NCI-H2107 treated with DMSO at 0.1 percent for 48 hours (cell line): ENCODE measurements at regions not wholly inside any gene's neighbourhood (a gene's known extent, or its start where the extent isn't known, plus 50 kb on each side); places are given as distances from the start of the nearest gene placed in this dataset.
"Not testable (repeated sequence)": the region's sequence is repeated elsewhere in the genome, so short reads cannot be mapped to it uniquely, and the experiment has no call there.

Source experiments
- DNase-seq: peaks from one replicate; lab custom pipeline; 2025; ENCODE audit not compliant: unreplicated experiment; lab: John Stamatoyannopoulos, UW

- no peak for DNase-seq
Observed at GRCh38 chr14:65153101-65153500, 50.8 kb upstream of the MAX start.

DNA sequence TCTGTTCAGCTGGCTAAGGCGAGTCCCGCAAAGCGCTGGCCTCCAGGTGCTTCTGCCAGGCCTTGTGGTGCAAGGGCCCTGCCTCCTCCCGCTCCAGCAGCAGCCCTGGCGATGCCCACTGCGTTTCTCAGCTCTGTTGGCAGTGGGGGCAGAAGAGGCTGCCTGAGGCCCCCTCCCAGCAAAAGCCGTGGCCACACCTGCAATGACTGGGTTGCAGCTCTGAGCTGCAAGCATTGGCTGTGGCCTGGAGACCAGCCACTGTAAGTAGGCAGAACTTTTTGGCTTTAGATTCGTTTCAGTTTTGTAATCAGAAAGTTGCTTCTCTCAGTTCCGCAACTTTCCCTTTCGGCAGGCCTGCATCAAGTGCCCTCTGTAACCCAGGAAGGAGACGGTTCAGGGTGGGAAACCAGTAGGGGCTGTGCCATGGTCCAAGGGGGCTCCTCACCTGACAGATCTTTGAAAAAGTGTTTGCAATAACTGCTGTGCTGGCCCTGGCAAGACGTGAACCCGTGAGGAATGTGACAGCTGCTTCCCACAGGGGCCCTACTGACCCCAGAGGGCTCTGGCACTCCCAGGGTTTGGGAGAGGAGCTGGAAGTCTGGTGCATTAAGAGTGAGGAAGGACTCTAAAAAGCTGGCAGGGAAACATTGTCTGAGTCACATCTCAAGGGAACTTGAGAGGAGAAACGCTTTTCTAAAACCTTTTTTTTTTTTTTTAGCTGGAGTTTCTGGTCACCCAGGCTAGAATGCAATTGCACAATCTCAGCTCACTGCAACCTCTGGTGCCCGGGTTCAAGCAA, 54.5 kb upstream of the MAX start:
- DNase-seq: no peak

GRCh38 chr14:65159281-65160062, 57.2 kb upstream of the MAX start:
- no peak for DNase-seq

- no peak for DNase-seq
Observed at GRCh38 chr14:65160091-65160490, 57.8 kb upstream of the MAX start.

GRCh38 chr14:65162031-65162430, 59.7 kb upstream of the MAX start:
- no peak for DNase-seq

- peak; percentile 81 for DNase-seq
Observed at GRCh38 chr14:65164068-65164824, 61.9 kb upstream of the MAX start.

- DNase-seq: no peak
Observed at GRCh38 chr14:65164825-65165135, 62.5 kb upstream of the MAX start.

DNA sequence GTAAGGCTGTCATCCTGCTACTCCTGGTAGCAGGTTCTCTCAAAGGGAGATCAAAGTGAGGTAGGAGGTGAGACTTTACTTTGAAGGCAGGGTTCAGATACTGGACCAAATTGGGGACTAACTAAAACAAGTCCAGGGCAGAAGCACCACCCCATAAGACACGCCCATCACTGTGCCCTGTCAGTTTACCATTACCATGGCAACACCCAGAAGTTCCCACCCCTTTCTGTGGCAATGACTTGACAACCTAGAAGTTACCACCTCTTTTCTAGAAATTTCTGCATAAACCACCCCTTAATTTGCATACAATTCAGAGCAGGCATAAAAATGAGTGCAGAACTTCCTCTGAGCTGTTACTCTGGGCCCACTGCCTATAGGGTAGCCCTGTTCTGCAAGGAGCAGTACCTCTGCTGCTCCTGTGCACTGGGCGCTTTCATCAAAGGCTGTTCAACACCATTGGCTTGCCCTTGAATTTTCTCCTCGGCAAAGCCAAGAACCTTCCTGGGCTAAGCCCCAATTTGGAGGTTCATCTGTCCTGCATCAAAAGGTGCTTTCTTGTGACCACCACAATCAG, 64.8 kb upstream of the MAX start:
- DNase-seq: no peak

DNA sequence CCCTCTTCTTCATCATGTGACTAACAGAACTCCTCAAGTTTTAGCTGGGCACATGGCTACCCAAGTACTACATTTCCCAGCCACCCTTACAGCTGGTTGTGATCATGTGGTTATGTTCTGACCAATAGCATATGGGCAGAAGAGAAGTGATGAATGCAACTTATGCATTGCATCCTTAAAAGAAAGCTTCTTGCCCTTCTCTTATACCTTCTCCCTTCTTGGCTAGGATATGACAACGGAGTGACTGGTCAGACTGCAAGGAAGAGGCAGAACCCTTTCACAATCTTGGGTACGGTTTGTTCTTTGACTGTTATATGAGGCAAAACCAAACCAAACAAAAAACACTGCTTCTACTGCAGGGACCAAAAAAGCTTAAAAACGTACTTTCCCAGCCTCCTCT, 66.5 kb upstream of the MAX start:
- DNase-seq: no peak

DNA sequence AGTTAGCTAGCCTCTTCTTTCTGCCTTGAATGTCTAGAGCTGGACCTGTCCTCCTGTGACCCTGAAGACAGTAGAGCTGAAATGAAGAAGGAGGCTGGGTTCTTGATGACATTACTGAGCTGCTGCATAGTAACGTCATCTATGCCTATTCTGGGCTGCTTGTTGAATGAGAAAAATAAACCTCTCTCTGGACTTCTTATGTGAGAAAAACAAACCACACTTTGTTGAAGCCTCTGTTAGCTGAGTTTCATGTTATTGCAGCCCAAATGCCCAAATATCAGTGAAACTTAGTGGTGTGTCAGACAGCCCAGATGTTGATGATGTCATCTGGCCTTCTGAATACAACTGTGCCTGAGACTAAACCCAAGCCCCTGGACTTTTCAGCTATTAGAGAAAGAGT, 67.0 kb upstream of the MAX start:
- no peak for DNase-seq

- no peak for DNase-seq
Observed at GRCh38 chr14:65170318-65170717, 68.0 kb upstream of the MAX start.

DNA sequence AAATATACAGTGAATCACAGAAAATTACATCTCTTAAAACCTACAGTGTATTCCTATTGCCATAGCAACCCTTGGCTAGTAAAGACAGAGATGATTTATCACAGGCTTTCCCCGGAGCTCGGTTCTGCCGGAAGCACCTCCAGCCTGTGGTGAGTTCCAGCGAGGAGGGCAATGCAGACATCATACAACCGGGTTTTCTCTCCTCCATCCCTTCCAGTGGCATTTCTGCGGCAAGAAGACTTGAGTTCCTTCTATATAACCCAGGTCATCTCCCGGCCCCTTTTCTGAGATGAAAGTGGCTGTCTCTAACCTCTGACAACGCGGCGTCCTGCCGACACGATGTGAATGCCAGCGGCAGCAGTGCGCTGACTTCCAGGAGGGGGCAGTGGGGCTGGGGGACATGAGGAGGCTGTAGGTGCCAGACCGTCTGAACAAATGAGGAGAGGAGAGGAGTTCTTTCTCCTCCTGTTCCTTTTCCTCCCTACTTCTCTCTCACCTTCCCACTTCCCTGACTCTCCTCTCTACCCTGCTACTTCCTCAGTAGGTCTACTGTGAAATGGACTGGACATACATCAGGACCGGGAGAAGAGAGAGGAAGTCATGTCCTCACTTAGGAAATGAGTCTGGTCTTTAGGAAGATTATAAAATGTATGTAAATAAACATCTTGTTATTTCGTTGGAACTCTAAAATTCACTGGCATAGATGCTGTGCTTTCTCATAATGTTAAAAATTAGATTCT, 68.6 kb upstream of the MAX start:
- no peak for DNase-seq

GRCh38 chr14:65173973-65174693, 71.8 kb upstream of the MAX start:
- no peak for DNase-seq

GRCh38 chr14:65174783-65175182, 72.5 kb upstream of the MAX start:
- no peak for DNase-seq

GRCh38 chr14:65177551-65177950, 75.2 kb upstream of the MAX start:
- no peak for DNase-seq

DNA sequence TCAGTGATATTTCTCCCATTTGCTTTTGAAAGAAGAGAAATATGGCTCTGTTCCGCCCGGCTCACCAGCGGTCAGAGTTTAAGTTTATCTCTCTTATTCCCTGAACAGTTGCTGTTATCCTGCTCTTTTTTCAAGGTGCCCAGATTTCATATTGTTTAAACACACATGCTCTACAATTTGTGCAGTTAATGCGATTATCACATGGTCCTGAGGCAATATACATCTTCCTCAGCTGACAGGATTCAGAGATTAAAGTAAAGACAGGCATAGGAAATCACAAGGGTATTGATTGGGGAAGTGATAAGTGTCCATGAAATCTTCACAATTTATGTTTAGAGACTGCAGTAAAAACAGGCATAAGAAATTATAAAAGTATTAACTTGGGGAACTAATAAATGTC, 76.9 kb upstream of the MAX start:
- DNase-seq: not testable (repeated sequence)

DNA sequence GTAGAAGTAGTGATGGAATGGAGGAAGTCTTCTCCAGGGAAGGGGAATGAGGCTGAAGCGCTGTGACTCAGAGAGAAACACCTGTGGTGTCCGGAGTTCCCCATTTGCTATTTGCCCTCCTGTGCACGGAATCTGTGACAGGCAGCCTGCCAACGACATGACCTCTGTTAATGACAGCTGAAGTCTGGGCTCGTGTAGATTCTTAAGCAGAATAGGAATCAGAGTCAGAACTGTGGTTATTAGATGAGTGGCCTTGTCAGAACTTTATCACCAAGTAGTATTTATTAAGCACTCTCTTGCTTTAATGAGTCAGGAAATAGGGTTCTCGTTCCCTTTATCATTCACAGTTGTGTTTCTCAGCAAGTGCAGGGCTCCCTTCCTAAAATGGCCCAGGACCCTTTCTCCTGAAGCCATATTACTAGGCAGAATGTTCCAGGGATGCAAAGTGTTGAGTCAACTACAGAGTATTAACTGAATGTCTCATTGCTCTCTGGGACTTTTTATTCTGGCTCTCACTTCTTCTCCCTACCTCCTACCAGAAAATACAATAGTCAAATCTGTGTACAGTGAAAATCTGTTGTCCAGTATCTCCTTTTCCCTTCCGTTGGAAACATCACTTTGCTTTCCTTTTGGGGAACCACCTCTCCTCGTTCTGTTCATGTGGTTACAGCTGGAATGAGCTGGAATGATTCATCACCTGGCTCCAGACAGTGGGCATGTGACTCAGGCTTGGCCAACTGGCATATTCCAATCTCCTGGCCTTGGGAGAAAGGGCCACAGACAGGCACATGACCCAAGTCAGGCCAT, 77.8 kb upstream of the MAX start:
- DNase-seq: no peak

DNA sequence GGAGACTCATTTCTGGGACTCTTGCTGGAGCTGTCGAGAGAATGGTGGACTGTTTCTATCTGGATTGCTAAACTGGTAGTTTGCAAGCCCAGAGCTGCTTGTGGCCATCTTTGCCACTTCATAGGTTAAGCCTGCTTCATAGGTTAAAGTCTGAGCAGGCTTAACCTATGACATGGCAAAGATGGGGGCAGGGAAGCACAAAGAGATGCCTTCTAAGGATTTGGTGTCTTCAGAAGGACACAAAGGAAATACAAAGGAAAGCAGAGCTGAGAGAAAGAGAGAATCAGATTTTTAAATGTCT, 78.4 kb upstream of the MAX start:
- DNase-seq: no peak

GRCh38 chr14:65184032-65184764, 81.9 kb upstream of the MAX start:
- DNase-seq: no peak
